WERI-Rb-1 (cell line): ENCODE measurements at regions not wholly inside any gene's neighbourhood (a gene's known extent, or its start where the extent isn't known, plus 50 kb on each side); places are given as distances from the start of the nearest gene placed in this dataset.

Experiments used
- DNase-seq: peaks from one replicate; pipeline ENCODE4 v3.0.0-alpha.2; 2020
- H3K27ac ChIP-seq: fragments of 250-450 bp; sonication (Bioruptor Pico); 2 replicates; pipeline ENCODE4 v1.5.1; 2020; ENCODE audit warnings: mild to moderate bottlenecking, moderate library complexity
- H3K27me3 ChIP-seq: fragments of 250-450 bp; sonication (Bioruptor Pico); 2 replicates; pipeline ENCODE4 v1.5.1; 2021; ENCODE audit warnings: mild to moderate bottlenecking, low read depth, moderate library complexity; ENCODE audit not compliant: insufficient read depth, severe bottlenecking
- H3K36me3 ChIP-seq: fragments of 250-450 bp; sonication (Bioruptor Pico); 2 replicates; pipeline ENCODE4 v1.5.1; 2020; ENCODE audit warnings: mild to moderate bottlenecking, moderate library complexity
- H3K4me3 ChIP-seq: 2 replicates; pipeline ENCODE4 v1.5.1; 2011; ENCODE audit warnings: low read depth, mild to moderate bottlenecking, control low read depth, low read length
- H3K9me3 ChIP-seq: fragments of 250-450 bp; sonication (Bioruptor Pico); 2 replicates; pipeline ENCODE4 v1.5.1; 2021; ENCODE audit warnings: mild to moderate bottlenecking, moderate library complexity; ENCODE audit not compliant: severe bottlenecking
- TF ChIP-seq, protein P1 (sequence below): IDR thresholded peaks from 2 replicates; pipeline ENCODE4 v1.5.1; 2011; ENCODE audit warnings: low read depth, mild to moderate bottlenecking, control low read depth, inconsistent platforms, low read length

DNA sequence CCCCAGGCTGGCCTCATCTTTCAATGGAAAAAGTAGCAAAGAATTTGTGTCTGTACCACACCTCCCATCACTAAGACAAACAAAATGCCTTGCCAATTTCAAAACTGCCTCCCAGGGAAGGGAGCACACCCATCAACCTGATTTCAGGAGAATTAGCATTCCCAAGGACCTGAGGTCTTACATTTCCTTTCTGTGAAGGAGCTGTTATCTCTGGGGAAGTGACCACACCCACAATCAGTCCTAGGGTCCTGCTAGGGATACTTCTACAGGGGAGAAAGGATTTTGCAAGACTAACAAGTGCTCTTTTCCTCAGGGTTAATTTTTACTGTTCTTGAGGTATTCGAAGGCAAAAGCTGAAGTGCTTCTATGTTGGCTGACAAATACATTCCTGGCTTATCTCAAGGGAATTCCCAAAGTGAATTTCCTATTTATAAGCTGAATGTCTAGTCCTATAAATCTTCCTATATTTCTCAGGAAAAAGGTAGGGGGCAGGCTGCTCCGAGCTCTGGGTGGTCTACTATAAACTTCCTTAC is 97.4 kb upstream of the ITGA1 start:
- Histone ChIP-seq H3K27me3 (no peaks in the 10 kb centered on the region), H3K4me3 (no peak overlapping the region), H3K36me3 (no peaks in the 10 kb centered on the region), H3K9me3 (no peaks in the 10 kb centered on the region), H3K27ac (no peak overlapping the region)
- no peak for DNase-seq
- TF ChIP-seq, protein P1, sequence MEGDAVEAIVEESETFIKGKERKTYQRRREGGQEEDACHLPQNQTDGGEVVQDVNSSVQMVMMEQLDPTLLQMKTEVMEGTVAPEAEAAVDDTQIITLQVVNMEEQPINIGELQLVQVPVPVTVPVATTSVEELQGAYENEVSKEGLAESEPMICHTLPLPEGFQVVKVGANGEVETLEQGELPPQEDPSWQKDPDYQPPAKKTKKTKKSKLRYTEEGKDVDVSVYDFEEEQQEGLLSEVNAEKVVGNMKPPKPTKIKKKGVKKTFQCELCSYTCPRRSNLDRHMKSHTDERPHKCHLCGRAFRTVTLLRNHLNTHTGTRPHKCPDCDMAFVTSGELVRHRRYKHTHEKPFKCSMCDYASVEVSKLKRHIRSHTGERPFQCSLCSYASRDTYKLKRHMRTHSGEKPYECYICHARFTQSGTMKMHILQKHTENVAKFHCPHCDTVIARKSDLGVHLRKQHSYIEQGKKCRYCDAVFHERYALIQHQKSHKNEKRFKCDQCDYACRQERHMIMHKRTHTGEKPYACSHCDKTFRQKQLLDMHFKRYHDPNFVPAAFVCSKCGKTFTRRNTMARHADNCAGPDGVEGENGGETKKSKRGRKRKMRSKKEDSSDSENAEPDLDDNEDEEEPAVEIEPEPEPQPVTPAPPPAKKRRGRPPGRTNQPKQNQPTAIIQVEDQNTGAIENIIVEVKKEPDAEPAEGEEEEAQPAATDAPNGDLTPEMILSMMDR, result no peak

- TF ChIP-seq, protein P1, result no peak
- Histone ChIP-seq H3K27ac (no peak overlapping the region), H3K36me3 (no peaks in the 10 kb centered on the region), H3K4me3 (no peak overlapping the region), H3K27me3 (no peaks in the 10 kb centered on the region), H3K9me3 (no peaks in the 10 kb centered on the region)
- DNase-seq, result no peak
These were observed 95.7 kb upstream of the ITGA1 start for GRCh38 chr5:52692039-52692438.

- TF ChIP-seq, protein P1, result no peak
- Histone ChIP-seq H3K27ac (no peak overlapping the region), H3K36me3 (no peaks in the 10 kb centered on the region), H3K9me3 (no peaks in the 10 kb centered on the region), H3K4me3 (no peak overlapping the region), H3K27me3 (no peaks in the 10 kb centered on the region)
- no peak for DNase-seq
These were observed 95.1 kb upstream of the ITGA1 start for GRCh38 chr5:52692606-52693005.

GRCh38 chr5:52693280-52693679 is 94.4 kb upstream of the ITGA1 start:
- H3K9me3 ChIP-seq, result no peaks in the 10 kb centered on the region
- peak; percentile 33 for DNase-seq

DNA sequence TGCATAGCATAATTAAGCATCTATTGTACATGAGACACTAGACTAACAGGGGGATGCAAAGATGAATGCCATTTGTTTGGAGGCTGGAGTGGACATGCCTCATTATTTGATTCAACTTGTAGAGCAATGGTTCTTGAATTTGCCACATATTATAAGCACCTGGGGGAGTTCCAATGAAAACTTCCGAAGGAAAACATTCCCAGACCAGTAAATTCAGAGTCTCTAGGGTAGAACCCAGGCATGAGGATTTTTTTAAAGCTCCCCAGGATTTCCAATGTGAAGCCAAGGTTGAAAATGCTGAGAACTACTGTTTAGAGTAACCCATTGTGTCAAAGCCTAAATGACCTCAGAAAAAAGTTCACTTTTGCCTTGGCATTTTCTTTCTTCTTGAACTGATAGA is 93.9 kb upstream of the ITGA1 start:
- TF ChIP-seq, protein P1, result no peak
- Histone ChIP-seq H3K27me3 (no peaks in the 10 kb centered on the region), H3K27ac (no peak overlapping the region), H3K36me3 (no peaks in the 10 kb centered on the region), H3K4me3 (no peak overlapping the region), H3K9me3 (no peaks in the 10 kb centered on the region)
- no peak for DNase-seq

More at GRCh38 chr5:52693280-52693679, 94.4 kb upstream of the ITGA1 start:
- no peaks in the 10 kb centered on the region for H3K27me3 ChIP-seq
- H3K4me3 ChIP-seq, result no peak overlapping the region
- H3K27ac ChIP-seq, result no peak overlapping the region
- TF ChIP-seq, protein P1, result peak; percentile 63
- no peaks in the 10 kb centered on the region for H3K36me3 ChIP-seq

DNA sequence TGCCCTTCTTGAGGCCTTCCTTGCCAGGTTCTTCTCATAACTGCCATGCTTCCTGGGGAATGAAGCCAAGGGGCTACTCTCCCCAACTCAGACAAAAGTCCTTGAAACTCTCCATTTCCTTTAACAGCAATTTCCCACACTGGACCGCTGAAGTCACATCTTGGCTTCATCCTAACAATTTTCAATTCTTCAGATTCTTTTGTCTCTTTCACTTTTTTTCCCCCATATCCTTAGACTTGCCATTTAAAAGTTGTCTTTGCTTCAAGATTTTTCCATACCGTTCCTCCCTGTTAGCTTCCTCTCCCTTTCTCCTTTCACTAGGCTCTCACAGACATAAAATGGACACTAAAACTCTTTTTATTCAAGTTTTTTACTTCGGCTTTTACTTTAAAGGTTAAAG is 93.1 kb upstream of the ITGA1 start:
- H3K27ac ChIP-seq, result no peak overlapping the region
- no peaks in the 10 kb centered on the region for H3K27me3 ChIP-seq
- no peaks in the 10 kb centered on the region for H3K36me3 ChIP-seq
- H3K9me3 ChIP-seq, result no peaks in the 10 kb centered on the region
- DNase-seq, result no peak
- no peak overlapping the region for H3K4me3 ChIP-seq
- TF ChIP-seq, protein P1, result no peak
